GM19351 (cell line): ENCODE measurements at regions not wholly inside any gene's neighbourhood (a gene's known extent, or its start where the extent isn't known, plus 50 kb on each side); places are given as distances from the start of the nearest gene placed in this dataset.
"Not testable (repeated sequence)": the region's sequence is repeated elsewhere in the genome, so short reads cannot be mapped to it uniquely, and the experiment has no call there.

Source experiments
- ATAC-seq: cut with Tn5 transposase; IDR thresholded peaks from one replicate; pipeline ENCODE4 v1.9.1; 2021; ENCODE audit warnings: mild to moderate bottlenecking, moderate library complexity; ENCODE audit not compliant: unreplicated experiment

DNA sequence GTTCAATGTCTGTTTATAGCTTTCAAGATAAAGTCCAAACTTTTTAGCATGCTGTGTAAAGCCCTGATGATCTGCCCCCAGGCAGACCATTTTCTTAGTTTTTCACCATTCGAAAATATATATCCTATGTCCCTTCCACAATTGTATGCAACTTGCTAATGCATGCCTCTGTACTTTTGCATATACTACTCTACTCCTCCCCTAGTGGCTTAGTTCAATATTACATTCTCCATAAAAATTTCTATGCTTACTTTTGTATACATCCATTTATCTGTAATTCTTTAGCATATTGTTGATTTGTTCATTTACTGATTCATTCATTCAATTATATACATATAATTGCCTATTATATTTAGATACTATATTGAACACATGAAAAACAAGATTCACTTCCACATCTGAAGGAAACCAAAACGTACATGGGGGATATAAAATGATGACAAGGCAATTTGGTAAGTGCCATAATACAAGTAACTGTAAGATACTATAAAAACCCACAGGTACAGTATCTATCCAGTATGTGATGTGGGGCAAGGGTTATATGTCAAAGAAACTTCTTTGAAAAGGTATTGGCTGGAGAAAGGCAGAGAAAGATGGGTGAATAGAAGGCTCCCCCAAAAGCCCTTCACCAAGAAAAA is 902.5 kb downstream of the FAM133A start:
- ATAC-seq, result peak; percentile 49

DNA sequence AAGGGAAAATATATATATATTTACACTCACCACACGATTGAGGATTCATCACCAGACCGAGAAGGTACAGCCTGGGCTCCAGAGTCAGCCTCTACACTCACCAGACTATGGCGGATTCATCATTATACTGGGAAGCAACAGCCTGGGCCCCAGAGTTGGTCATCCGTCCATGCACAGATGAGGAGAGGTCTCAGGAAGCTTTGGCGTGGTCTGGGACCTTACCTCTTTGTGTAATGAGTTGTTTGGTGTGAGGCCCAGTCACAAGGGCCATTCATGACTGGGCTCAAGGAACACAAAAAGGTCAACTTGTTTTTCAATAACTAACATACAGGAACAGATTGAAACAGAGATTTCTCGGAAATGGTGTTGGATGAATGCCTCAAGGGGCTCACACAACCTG is 926.1 kb downstream of the FAM133A start:
- no peak for ATAC-seq

DNA sequence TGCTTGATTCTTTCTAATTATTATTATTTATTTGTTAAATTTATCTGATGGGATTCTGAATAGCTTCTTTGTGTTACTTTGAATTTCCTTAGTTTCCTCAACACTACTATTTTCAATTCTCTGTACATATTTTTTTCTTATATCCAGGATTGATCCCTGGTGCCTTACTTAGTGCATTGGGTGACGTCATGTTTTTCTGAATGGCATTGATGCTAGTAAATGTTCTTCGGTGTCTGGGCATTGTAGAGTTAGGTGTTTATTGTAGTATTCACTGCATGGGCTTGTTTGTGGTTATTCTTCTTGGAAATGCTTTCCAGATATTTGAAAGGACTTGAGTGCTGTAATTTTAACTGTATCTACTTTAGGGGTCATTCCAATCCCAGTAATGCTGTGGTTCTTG is 938.1 kb downstream of the FAM133A start:
- ATAC-seq, result no peak

DNA sequence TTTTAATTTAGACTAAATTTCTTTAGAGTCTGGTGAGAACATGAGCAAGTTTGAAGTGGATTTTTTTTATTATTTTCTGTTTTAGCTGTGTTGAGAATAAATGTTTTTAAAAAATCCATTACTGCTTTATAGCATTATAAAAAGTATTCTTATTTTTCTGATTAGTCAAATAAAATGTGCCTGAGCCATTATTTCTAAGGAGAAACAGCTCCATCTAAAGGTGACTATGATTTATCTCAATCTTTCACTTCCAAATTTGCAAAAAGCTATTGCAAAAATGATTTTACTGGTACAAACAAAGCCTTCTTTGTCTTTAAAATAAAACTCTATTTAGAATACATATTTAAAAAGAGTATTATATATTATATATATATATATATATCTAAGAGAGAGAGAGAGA is 959.2 kb downstream of the FAM133A start:
- no peak for ATAC-seq

DNA sequence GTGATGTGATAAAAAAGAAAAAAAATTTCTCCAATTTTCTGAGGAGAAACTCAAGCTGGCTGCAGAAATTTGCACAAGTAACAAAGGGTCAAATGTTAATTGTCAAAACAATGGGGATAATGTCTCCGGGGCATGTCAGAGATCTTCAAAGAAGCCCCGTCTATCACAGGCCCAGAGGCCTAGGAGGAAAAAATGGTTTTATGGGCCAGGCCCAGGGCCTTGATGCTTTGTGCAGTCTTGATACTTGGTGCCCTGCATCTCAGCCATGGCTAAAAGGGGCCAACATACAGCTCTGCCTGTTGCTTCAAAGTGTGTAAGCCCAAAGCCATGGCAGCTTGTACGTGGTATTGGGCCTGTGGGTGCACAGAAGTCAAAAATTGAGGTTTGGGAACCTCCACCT is 961.0 kb downstream of the FAM133A start:
- no peak for ATAC-seq

DNA sequence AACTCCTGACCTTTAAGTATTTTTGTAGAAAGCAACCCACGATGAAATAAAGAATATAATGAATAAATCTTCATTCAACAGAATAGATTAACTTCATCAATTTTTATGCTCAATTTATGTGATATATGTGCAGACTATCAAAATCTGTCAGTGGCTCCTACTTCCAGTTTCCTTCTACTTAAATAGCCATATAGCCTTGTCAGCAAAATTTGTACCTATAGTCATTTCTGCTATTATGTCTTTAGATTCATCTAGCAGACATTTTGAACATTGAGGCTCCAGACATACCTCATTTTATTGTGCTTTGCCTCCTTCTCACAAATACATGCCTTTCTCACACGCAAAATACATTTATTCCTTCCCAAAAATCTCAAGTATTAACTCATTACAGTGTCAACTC is 971.7 kb downstream of the FAM133A start:
- no peak for ATAC-seq

DNA sequence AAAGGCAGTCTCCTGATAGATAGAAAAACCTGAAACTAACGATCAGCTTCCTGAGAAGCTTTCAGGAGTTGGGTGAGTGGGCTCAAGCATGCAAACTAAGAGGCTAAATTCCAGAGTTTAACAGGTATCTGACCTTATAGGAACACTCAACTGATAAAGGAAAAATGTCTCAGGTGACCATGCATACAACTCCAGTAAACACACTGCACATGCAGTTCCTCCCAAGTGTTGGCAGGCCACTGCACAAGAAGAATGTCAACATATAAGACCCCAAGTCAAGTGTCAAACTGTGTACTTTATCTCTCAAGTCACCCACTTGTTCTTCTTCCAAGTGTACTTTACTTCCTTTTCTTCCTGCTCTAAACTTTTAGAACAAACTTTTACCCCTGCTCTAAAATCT is 981.2 kb downstream of the FAM133A start:
- ATAC-seq, result no peak

DNA sequence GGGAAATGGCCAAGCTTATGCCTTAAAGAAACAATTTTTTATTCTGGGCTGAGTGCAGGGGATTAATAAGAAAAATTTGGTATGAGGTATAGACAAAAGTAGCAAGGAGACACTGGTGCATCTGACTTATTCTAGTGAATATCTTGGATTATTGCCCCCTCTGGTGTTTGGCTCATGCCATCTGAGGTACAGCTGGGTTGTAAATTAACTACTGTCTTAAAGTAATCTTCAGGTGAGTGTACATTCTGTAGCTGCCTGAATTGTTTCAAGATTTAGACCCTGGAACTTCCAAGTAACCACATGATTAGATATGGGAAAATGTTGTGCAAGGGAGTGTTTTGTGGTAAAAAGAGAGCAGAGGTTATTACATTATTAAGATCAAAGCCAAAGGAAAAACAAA is 988.7 kb downstream of the FAM133A start:
- ATAC-seq, result no peak

DNA sequence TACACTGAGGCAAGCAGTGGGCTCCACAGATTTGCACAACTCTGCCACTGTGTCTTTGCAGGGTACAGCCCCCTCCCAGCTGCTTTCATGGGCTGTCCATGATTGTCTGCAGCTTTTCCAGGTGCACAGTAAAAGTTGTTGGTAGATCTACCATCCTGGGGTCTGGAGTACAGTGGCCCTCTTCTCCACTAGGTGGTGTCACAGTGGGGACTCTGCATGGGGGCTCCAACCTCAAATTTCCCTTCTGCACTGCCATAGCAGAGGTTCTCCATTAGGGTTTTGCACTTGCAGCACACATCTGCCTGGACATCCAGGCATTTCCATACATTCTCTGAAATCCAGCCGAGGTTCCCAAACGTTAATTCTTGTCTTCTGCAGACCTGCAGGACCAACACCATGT is 1002.3 kb downstream of the FAM133A start:
- ATAC-seq, result no peak

DNA sequence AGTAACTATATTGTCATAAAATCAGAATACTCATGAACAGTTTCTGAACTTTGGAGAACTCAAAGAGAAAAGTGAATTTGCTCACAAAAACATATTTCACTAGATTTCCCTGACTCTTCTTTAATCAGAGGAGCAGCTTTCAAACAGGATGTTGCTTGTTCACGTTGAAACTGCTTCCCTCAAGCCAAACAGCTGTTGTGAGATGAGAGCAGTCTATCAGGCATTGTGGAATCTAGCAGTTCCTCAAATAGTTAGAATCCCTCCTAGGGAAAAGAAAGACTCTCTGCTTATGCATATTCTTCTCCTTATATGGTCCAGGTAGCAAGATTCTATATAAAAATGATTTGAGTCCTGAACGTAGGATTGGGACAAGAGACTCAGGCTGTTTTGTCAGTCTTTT is 1012.1 kb downstream of the FAM133A start:
- ATAC-seq, result no peak

DNA sequence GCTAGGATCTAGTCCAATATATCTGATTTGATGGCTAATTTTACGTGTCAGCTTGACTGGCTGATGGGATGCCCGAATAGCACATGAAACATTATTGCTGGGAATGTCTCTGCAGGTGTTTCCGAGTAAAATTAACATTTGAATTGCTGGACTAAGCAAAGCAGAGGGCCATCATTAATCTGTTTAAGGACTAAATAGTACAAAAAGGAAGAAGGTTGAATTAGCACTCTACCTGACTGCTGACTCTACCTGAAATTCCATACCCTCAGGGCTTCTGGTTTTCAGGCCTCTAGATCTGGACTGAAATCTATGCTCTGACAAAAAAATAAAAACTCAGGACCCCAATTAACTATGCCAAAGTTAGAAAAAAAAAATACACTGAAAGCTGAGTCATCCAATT is 1021.9 kb downstream of the FAM133A start:
- no peak for ATAC-seq

DNA sequence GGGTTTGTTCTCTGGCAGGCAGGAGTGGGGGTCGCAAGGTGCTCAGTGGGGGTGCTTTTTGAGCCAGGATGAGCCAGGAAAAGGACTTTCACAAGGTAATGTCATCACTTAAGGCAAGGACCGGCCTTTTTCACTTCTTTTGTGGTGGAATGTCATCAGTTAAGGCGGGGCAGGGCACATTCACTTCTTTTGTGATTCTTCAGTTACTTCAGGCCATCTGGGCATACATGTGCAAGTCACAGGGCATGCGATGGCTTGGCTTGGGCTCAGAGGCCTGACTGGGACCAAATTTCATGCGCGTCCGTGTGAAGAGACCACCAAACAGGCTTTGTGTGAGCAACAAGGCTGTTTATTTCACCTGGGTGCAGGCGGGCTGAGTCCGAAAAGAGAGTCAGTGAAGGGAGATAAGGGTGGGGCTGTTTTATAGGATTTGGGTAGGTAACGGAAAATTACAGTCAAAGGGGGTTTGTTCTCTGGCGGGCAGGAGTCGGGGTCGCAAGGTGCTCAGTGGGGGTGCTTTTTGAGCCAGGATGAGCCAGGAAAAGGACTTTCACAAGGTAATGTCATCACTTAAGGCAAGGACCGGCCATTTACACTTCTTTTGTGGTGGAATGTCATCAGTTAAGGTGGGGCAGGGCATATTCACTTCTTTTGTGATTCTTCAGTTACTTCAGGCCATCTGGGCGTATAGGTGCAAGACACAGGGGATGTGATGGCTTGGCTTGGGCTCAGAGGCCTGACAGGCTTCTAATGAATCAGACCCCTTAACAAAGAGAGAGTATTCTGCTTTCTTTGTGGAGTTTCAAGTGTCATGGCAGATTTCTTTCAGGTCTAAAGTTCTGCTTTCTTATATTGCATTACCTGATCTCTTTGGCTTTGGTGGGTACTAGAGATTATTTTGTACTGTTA is 1030.6 kb downstream of the FAM133A start:
- not testable (repeated sequence) for ATAC-seq

DNA sequence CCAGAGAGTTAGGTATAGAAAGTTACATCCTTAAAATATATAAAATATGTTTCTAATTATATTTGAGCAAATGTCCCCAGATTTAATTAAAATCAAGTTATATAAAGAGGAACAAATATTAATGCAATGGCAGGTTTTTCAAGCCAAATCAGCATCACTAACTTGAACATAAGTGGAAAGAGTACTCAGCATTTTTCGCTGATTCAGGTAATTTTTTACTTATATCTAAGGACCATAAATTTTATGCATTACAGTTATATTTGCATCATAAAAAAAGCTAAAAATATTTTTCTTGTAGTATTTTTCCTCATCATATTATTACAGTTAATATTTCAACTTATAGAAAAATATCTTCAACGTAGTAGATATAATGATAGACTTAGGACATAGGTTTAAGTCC is 1047.4 kb downstream of the FAM133A start:
- ATAC-seq, result no peak

DNA sequence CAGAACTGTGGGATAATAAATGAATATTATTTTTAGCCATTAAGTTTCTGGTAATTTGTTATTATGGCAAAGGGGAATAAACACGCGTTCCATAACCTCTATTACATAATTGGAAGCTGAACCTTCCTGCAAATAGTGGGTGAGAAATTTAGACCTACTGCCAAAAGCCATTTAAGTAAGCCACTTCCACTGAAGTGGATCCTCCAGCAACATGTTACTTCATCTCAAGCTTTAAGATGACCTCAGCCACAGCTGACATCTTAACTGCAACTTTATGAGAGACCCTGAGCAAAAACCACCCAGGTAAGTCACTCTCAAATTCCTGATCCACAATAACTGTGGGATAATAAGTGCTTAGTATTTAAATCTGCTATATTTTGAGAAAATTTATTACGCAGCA is 1048.6 kb downstream of the FAM133A start:
- no peak for ATAC-seq

DNA sequence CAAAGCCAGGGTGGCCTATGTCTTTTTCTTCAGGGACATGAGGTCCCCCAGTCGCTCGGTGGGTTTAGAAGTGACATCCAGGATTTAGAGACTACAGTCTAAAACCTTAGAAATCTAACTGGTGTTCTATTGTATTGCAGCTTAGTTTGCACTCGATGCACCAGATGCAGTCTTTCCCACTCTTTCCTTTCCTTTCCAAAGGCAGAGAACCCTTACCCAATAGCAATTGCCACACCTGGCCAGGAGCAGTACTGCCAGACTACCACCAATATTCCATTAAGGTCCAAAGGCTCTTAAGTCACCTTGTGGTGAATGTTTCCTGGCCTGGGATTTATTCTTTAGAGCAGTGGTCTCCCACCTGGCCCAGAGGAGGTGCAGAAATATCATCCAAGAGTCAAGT is 1068.8 kb downstream of the FAM133A start:
- no peak for ATAC-seq

DNA sequence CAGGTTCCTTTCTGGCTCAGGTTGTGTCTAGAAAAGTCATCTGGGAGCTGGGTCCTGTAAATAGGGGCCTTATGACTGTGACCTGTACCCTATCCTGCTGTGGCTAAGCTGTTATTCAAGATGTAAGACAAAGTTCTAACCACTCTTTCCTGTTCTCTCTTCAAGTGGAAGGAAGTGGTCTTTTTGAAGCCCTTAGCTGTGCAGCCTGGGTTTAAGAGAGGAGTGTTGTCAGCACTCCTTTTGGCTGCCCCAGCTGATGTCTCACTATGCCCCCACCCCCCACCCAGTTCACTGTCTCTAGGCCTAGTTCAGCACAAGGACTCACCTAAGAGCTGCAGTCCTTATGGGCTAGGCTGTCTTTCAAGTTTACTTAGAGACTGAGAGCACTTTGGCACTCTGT is 1069.5 kb downstream of the FAM133A start:
- no peak for ATAC-seq

DNA sequence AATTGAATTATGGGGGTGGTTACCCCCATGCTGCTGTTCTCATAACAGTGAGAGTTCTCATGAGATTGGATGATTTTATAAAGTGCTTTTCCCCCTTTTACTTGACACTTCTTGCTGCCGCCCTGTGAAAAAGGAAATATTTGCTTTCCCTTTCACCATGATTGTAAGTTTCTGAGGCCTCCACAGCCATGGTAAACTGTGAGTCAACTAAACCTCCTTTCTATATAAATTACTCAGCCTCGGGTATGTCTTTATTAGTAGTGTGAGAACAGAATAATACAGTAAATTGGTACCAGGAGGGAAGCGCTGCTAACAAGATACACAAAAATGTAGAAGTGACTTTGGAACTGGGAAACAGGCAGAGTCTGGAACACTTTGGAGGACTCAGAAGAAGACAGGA is 1070.8 kb downstream of the FAM133A start:
- no peak for ATAC-seq

DNA sequence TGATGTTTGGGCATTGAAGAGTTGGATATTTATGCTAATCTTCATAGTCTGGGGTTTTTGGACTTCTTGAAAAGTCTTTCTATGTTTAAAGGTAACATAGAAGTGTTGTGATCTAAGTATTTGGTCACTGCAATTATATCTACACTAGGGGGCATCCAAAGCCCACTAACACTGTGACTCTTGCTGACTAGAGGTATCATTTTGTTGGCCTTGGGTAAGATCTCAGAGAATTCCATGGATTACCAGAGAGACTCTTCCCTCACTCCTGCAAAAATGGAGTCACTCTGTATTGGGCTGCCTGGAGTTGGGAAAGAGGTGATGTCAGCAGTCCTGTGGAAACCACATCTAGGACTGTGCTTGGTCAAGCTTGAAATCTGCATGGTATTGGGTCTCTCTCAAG is 1077.6 kb downstream of the FAM133A start:
- ATAC-seq, result no peak

DNA sequence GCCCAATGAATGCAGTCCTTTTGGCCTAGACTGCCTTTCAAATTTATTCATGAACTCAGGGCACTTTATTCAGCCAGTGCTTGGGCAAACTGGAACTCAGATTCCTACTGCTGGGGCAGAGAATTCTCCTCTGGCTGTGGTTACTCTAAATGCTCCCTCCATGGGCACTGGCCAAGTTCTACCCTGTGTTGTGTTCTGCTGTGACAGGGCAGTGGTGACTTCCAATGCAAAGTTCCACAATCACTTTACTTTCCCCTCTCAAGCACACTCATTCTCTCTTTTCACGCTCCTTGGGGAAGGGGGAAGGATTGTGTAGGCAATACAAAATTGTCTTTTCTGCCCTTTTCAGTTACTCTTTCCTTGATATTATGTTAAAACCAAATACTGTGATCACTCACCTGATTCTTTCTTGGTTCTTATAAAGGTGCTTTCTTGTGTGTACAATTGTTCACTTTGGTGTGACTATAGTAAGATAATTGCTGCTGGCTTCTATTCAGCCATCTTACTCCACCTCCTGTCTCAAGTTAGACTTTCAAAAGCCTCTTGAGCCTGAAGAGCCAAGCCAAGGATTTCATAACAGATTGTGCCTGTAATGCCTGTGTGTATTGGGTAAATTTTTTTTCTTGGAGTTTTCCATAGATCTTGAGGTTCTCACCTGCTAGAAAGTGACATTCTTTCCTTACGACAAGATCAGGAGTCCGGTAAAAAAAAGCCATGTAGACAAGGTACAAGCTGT is 1078.6 kb downstream of the FAM133A start:
- ATAC-seq, result no peak

DNA sequence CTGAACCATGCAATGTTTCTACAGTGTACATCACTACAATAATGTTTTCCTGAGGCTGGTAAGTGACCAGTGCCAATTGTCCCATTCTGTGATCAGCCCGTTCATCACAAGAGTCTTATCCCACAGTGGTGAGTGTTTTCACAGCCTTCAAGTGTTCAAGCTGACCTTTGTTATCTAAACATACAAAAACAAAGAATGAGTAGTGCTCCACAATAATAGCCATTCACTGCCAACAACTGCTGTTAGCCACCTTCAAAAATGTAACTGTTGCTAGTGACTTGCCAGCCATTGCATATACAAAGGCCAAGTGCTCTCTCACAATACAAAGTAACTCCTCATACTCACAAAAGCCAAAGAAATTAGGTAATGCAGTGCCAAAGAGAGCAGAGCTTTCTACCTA is 1084.1 kb downstream of the FAM133A start:
- ATAC-seq, result no peak

DNA sequence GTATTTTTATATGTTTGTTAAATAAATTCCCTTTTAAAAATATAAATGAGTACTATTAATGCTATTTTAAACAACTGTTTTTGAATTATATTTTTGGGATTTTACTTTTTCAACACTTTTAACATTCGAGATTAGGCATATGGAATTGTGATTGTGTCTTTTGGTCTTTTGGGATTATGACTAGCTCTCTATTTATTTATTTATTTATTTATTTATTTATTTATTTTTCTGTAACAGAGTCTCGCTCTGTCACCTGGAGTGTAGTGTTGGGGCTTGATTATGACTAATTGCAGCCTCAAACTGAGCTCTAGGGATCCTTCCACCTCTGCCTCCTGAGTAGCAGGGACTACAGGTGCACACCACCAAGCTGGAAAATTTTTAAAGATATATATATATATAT is 1101.6 kb downstream of the FAM133A start:
- ATAC-seq, result no peak

DNA sequence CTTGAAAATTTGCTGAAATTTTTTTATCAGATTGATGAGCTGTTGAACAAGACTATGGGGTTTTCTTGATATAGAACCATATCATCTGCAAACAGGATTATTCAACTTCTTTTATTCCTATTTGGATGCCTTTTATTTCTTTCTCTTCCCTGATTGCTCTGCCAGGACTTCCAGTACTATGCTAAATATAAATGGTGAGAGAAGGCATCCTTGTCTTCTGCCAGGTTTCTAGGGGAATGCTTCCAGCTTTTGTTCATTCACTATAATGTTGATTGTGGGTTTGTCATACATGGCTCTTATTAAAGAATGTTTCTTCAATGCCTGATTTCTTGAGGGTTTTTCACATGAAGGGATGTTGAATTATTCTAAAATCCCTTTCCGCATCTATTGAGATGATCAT is 1139.5 kb downstream of the FAM133A start:
- ATAC-seq, result no peak
